ENCODE measurements at regions not wholly inside any gene's neighbourhood (a gene's known extent, or its start where the extent isn't known, plus 50 kb on each side); places are given as distances from the start of the nearest gene placed in this dataset.

- TF ChIP-seq POLR2A (IDR thresholded peaks at IDR 0.05), result no peak
- TF ChIP-seq CTCF (IDR thresholded peaks at IDR 0.05), result no peak
These were observed 116.0 kb downstream of the ETS2 start for GRCh38 chr21:38921511-38922251.

Data from sigmoid colon (tissue), 3 donors.